Esophagus muscularis mucosa (tissue), 3 donors: ENCODE measurements at regions not wholly inside any gene's neighbourhood (a gene's known extent, or its start where the extent isn't known, plus 50 kb on each side); places are given as distances from the start of the nearest gene placed in this dataset.

ENCODE experiments used
- CTCF ChIP-seq, 3 experiments: fragments of 200-600 bp in 2 of 3; fragments of 450-650 bp in 1 of 3; sonication (generic) in 2 of 3; IDR thresholded peaks; one replicate each; pipeline ENCODE4 v1.5.1; 2017 to 2019; ENCODE audit warnings: antibody characterized with exemption in 3 of 3, mild to moderate bottlenecking in 2 of 3, moderate library complexity in 1 of 3
- POLR2A ChIP-seq: fragments of 450-650 bp; IDR thresholded peaks from one replicate; pipeline ENCODE4 v1.6.1; 2017; ENCODE audit warnings: antibody characterized with exemption, moderate library complexity, mild to moderate bottlenecking, low read depth

- TF ChIP-seq CTCF (IDR thresholded peaks at IDR 0.05) (no peak), POLR2A (no peak)
These were observed 2331.9 kb downstream of the MAT2B start for GRCh38 chr5:165837286-165837685.
